WTC11 (cell line): ENCODE measurements at regions not wholly inside any gene's neighbourhood (a gene's known extent, or its start where the extent isn't known, plus 50 kb on each side); places are given as distances from the start of the nearest gene placed in this dataset.

Experiments
- ATAC-seq: fragments of 200-7000 bp; cut with Tn5 transposase; 2 replicates; pipeline ENCODE4 v1.10.0; 2021; ENCODE audit warnings: mild to moderate bottlenecking, moderate library complexity
- CTCF ChIA-PET: fragments of 300-600 bp; sonication (Branson Sonifier 250); formaldehyde crosslinking; loops from one replicate; lab custom pipeline; 2021; ENCODE audit warnings: antibody characterized with exemption; lab: Charles Lee
- POLR2A ChIA-PET: fragments of 350-600 bp; sonication (Branson Sonifier 250); formaldehyde crosslinking; loops from one replicate; lab custom pipeline; 2021; ENCODE audit warnings: antibody characterized with exemption; lab: Charles Lee
- DNase-seq: peaks from one replicate; pipeline ENCODE4 v3.0.0; 2021; ENCODE audit warnings: low spot score
- H3K27ac Mint-ChIP-seq: 2 replicates; pipeline ENCODE4 v1.8.0; 2021; ENCODE audit warnings: mixed read lengths
- H3K27me3 Mint-ChIP-seq: 2 replicates; pipeline ENCODE4 v1.8.0; 2021; ENCODE audit warnings: low read depth, mild to moderate bottlenecking, moderate library complexity, mixed read lengths
- H3K36me3 Mint-ChIP-seq: 2 replicates; pipeline ENCODE4 v1.8.0; 2021; ENCODE audit warnings: mixed read lengths
- H3K4me1 Mint-ChIP-seq: 2 replicates; pipeline ENCODE4 v1.8.0; 2022; ENCODE audit warnings: mixed read lengths
- H3K4me3 Mint-ChIP-seq: 2 replicates; pipeline ENCODE4 v1.8.0; 2021; ENCODE audit warnings: mild to moderate bottlenecking, moderate library complexity, mixed read lengths
- H3K9me3 Mint-ChIP-seq: 2 replicates; pipeline ENCODE4 v1.8.0; 2021; ENCODE audit warnings: mixed read lengths
- AR ChIP-seq: fragments of 250-450 bp; sonication (Bioruptor Pico); IDR thresholded peaks from 2 replicates; pipeline ENCODE4 v1.9.0; 2021; ENCODE audit warnings: mild to moderate bottlenecking
- ARID4B ChIP-seq: sonication (generic); formaldehyde crosslinking; IDR thresholded peaks from 2 replicates; pipeline ENCODE4 v1.8.0; 2023; ENCODE audit warnings: missing genetic modification reagents, mild to moderate bottlenecking, borderline replicate concordance
- CTCF ChIP-seq: fragments of 200-600 bp; IDR thresholded peaks from 2 replicates; pipeline ENCODE4 v1.8.0; 2022; ENCODE audit warnings: antibody characterized with exemption
- FOXK1 ChIP-seq: sonication (generic); formaldehyde crosslinking; IDR thresholded peaks from 2 replicates; pipeline ENCODE4 v1.8.0; 2022; ENCODE audit warnings: mild to moderate bottlenecking, moderate library complexity, missing genetic modification reagents
- GABPB1 ChIP-seq: sonication (generic); formaldehyde crosslinking; IDR thresholded peaks from 2 replicates; pipeline ENCODE4 v1.8.1; 2023; ENCODE audit warnings: mild to moderate bottlenecking, missing genetic modification reagents
- GTF2I ChIP-seq: fragments of 250-450 bp; sonication (Bioruptor Pico); conservative IDR thresholded peaks from 2 replicates; pipeline ENCODE4 v1.4.0; 2021; ENCODE audit warnings: mild to moderate bottlenecking
- OVOL2 ChIP-seq: fragments of 250-450 bp; sonication (Bioruptor Pico); IDR thresholded peaks from 2 replicates; pipeline ENCODE4 v1.9.0; 2021; ENCODE audit warnings: mild to moderate bottlenecking, borderline replicate concordance
- SP1 ChIP-seq: sonication (generic); formaldehyde crosslinking; conservative IDR thresholded peaks from 2 replicates; pipeline ENCODE4 v1.8.1; 2022; ENCODE audit warnings: missing genetic modification reagents
- TCF7 ChIP-seq: sonication (generic); formaldehyde crosslinking; IDR thresholded peaks from 2 replicates; pipeline ENCODE4 v1.8.0; 2022; ENCODE audit warnings: mild to moderate bottlenecking, low read depth, missing genetic modification reagents, moderate library complexity
- ZMAT4 ChIP-seq: fragments of 250-450 bp; sonication (Bioruptor Pico); IDR thresholded peaks from 2 replicates; pipeline ENCODE4 v1.9.0; 2021; ENCODE audit warnings: mild to moderate bottlenecking
- ZNF281 ChIP-seq: sonication (generic); formaldehyde crosslinking; IDR thresholded peaks from 2 replicates; pipeline ENCODE4 v1.8.0; 2023; ENCODE audit warnings: mild to moderate bottlenecking, missing genetic modification reagents
- ZNF423 ChIP-seq: fragments of 250-450 bp; sonication (Bioruptor Pico); IDR thresholded peaks from 2 replicates; pipeline ENCODE4 v2.1.2; 2022; ENCODE audit warnings: mild to moderate bottlenecking, moderate library complexity
- ZNF425 ChIP-seq: fragments of 250-450 bp; sonication (Bioruptor Pico); conservative IDR thresholded peaks from 2 replicates; pipeline ENCODE4 v1.9.0; 2021; ENCODE audit warnings: mild to moderate bottlenecking

GRCh38 chr9:129343424-129344375 is 165.6 kb upstream of the IER5L start:
- Mint-ChIP-seq H3K27me3 (no peaks in the 10 kb centered on the region; the same call in 1 of the 2 replicates), H3K4me1 (peaks cover 6% of the 10 kb centered on the region), H3K36me3 (0 out of 2 replicates have a peak, but pooled peaks cover 4% of the 10 kb centered on the region)
- DNase-seq (no peak), ATAC-seq (no peak; the same call in 1 of the 2 replicates)
- TF ChIP-seq AR = no peak
- TF ChIP-seq TCF7 (CRISPR knock-in tag) = no peak
- peak; percentile 33; the same call in 1 of the 2 replicates for TF ChIP-seq ZNF423 (CRISPR knock-in tag)
- TF ChIP-seq ZMAT4 (CRISPR knock-in tag) = no peak
- TF ChIP-seq GTF2I (CRISPR knock-in tag) = 0 out of 2 replicates have a peak, but pooled peaks have one; percentile 26
- peak; percentile 93 for TF ChIP-seq GABPB1
- no peak for TF ChIP-seq ZNF281 (CRISPR knock-in tag)
- no peak for TF ChIP-seq ARID4B (CRISPR knock-in tag)
- TF ChIP-seq OVOL2 (CRISPR knock-in tag) = no peak
- TF ChIP-seq, all 79 proteins: peak for 3
- POLR2A ChIA-PET = no interaction called here
- CTCF ChIA-PET = interaction anchor here (0.6 to 1.0 kb wide), 3 partner anchors 9 to 315 kb away, joined by 3 to 4 read pairs (median 3); no protein-coding TSS in a partner anchor
- H3K9me3 Mint-ChIP-seq = no peaks in the 10 kb centered on the region
- no peak overlapping the region for H3K4me3 Mint-ChIP-seq
- H3K27ac Mint-ChIP-seq = no peak overlapping the region; the same call in 1 of the 2 replicates

- Mint-ChIP-seq H3K36me3 (0 out of 2 replicates have a peak, but pooled peaks cover 4% of the 10 kb centered on the region), H3K9me3 (no peaks in the 10 kb centered on the region), H3K27ac (no peak overlapping the region), H3K4me3 (no peak overlapping the region), H3K27me3 (no peaks in the 10 kb centered on the region; the same call in 1 of the 2 replicates)
- no peak for DNase-seq
- POLR2A ChIA-PET = interaction anchor here (0.6 kb wide), 1 partner anchor 90 kb away, joined by 3 read pairs; no protein-coding TSS in a partner anchor
- TF ChIP-seq ZNF423 (CRISPR knock-in tag) = no peak
- TF ChIP-seq SP1 (CRISPR knock-in tag) = no peak
- no peak for TF ChIP-seq FOXK1
- TF ChIP-seq CTCF = no peak
- no peak for TF ChIP-seq ZNF425 (CRISPR knock-in tag)
- TF ChIP-seq, all 79 proteins: peak for 0
- ATAC-seq = no peak
- CTCF ChIA-PET = interaction anchor here (0.9 to 1.0 kb wide), 2 partner anchors 10 to 160 kb away, joined by 3 to 4 read pairs; no protein-coding TSS in a partner anchor
- peaks cover 3% of the 10 kb centered on the region for H3K4me1 Mint-ChIP-seq
Observed at GRCh38 chr9:129342591-129343423, 164.7 kb upstream of the IER5L start.
